HCT116 (cell line): ENCODE measurements at regions not wholly inside any gene's neighbourhood (a gene's known extent, or its start where the extent isn't known, plus 50 kb on each side); places are given as distances from the start of the nearest gene placed in this dataset.

ENCODE experiments used
- ATAC-seq: fragments of 200-7000 bp; cut with Tn5 transposase; 2 replicates; pipeline ENCODE4 v1.9.1; 2020; ENCODE audit warnings: mild to moderate bottlenecking, moderate library complexity
- BruUV-seq: library from RNA; stranded (reverse); fragments of 400-500 nt; replicated peaks from 2 replicates; lab custom pipeline; 2021; lab: Mats Ljungman, UMichigan
- CTCF ChIA-PET: fragments of 300-600 bp; sonication (Branson Sonifier 250); formaldehyde crosslinking; loops from one replicate; lab custom pipeline; 2021; ENCODE audit warnings: antibody characterized with exemption; lab: Charles Lee
- POLR2A ChIA-PET: fragments of 300-600, 350-600 bp; sonication (Branson Sonifier 250); formaldehyde crosslinking; loops from one replicate; lab custom pipeline; 2021; ENCODE audit warnings: antibody characterized with exemption; lab: Charles Lee
- RAD21 ChIA-PET, 2 experiments: fragments of 300-600 bp; sonication (Branson Sonifier 250); formaldehyde crosslinking; loops; one replicate each; lab custom pipeline; 2023; ENCODE audit warnings: low total read pairs in 2 of 2; ENCODE audit not compliant: uncharacterized antibody in 2 of 2, unreplicated experiment in 2 of 2, low non-redundant PET in 1 of 2; lab: Charles Lee
- DNase-seq: peaks from one replicate; pipeline ENCODE4 v3.0.0-alpha.2; 2010; ENCODE audit warnings: low read depth, low spot score
- H2AFZ ChIP-seq: fragments of 200-600 bp; shearing (Covaris generic), sonication (generic); 2 replicates; pipeline ENCODE4 v1.6.1; 2017; ENCODE audit warnings: low read depth, mixed run types, mixed read lengths, antibody characterized with exemption, low read length; ENCODE audit not compliant: poor library complexity, severe bottlenecking
- H3K27ac ChIP-seq: 2 replicates; pipeline ENCODE4 v1.5.1; 2012; ENCODE audit warnings: low read depth, low read length
- H3K27me3 ChIP-seq: fragments of 200-600 bp; sonication (generic); 2 replicates; pipeline ENCODE4 v1.6.1; 2016; ENCODE audit warnings: mixed run types, low read length, mixed read lengths; ENCODE audit not compliant: insufficient read depth
- H3K36me3 ChIP-seq, 2 experiments: fragments of 200-500 bp in 1 of 2; fragments of 200-600 bp in 1 of 2; sonication (Bioruptor generic) in 1 of 2; sonication (generic) in 1 of 2; 2 replicates each; pipeline versions ENCODE4 v1.5.1 to v1.6.1; 2014 to 2016; ENCODE audit warnings: low read length in 2 of 2, inconsistent platforms in 1 of 2, mixed read lengths in 1 of 2, mixed run types in 1 of 2; ENCODE audit not compliant: insufficient read depth in 2 of 2, control insufficient read depth in 1 of 2
- H3K4me1 ChIP-seq, 2 experiments: fragments of 200-600 bp in 1 of 2; sonication (generic) in 1 of 2; 2 replicates each; pipeline versions ENCODE4 v1.5.1 to v1.6.1; 2012 to 2017; ENCODE audit warnings: low read length in 2 of 2, inconsistent platforms in 1 of 2, mild to moderate bottlenecking in 1 of 2, mixed read lengths in 1 of 2, mixed run types in 1 of 2, moderate library complexity in 1 of 2; ENCODE audit not compliant: insufficient read depth in 2 of 2, control insufficient read depth in 1 of 2
- H3K4me2 ChIP-seq: fragments of 200-600 bp; sonication (generic); 2 replicates; pipeline ENCODE4 v1.6.1; 2017; ENCODE audit warnings: mixed run types, low read length, mixed read lengths
- H3K4me3 ChIP-seq, 2 experiments: fragments of 200-600 bp in 1 of 2; sonication (generic) in 1 of 2; replicated peaks in 1 of 2; 2 replicates each; pipeline ENCODE4 v1.5.1; 2011 to 2016; ENCODE audit warnings: low read length in 2 of 2, control low read depth in 1 of 2, low read depth in 1 of 2, mild to moderate bottlenecking in 1 of 2, mixed read lengths in 1 of 2, mixed run types in 1 of 2
- H3K79me2 ChIP-seq: fragments of 200-600 bp; sonication (generic); 2 replicates; pipeline ENCODE4 v1.6.1; 2017; ENCODE audit warnings: mild to moderate bottlenecking, mixed run types, low read length, moderate library complexity, mixed read lengths; ENCODE audit not compliant: insufficient read depth
- H3K9ac ChIP-seq: fragments of 200-600 bp; sonication (generic); 2 replicates; pipeline ENCODE4 v1.6.1; 2016; ENCODE audit warnings: low read length, mixed read lengths
- H3K9me2 ChIP-seq: fragments of 200-600 bp; sonication (generic), shearing (Covaris generic); 2 replicates; pipeline ENCODE4 v1.6.1; 2017; ENCODE audit warnings: mixed run types, mild to moderate bottlenecking, moderate library complexity; ENCODE audit not compliant: insufficient read depth
- H3K9me3 ChIP-seq, 2 experiments: fragments of 200-500 bp in 1 of 2; fragments of 200-600 bp in 1 of 2; sonication (Bioruptor generic) in 1 of 2; sonication (generic) in 1 of 2; 2 replicates each; pipeline ENCODE4 v1.6.1; 2014 to 2017; ENCODE audit warnings: low read length in 2 of 2, mixed read lengths in 2 of 2, inconsistent platforms in 1 of 2, low read depth in 1 of 2, mild to moderate bottlenecking in 1 of 2, mixed run types in 1 of 2, moderate library complexity in 1 of 2; ENCODE audit not compliant: control insufficient read depth in 1 of 2, insufficient read depth in 1 of 2
- H4K20me1 ChIP-seq: fragments of 200-600 bp; sonication (generic), shearing (Covaris generic); 2 replicates; pipeline ENCODE4 v1.6.1; 2017; ENCODE audit warnings: mixed run types, mild to moderate bottlenecking, moderate library complexity; ENCODE audit not compliant: insufficient read depth
- CBX3 ChIP-seq: IDR thresholded peaks from 2 replicates; pipeline ENCODE4 v1.6.1; 2012; ENCODE audit warnings: low read depth
- CEBPB ChIP-seq: IDR thresholded peaks from 2 replicates; pipeline ENCODE4 v1.6.1; 2012; ENCODE audit warnings: low read depth
- CTCF ChIP-seq, 3 experiments: fragments of 200-600 bp in 1 of 3; sonication (generic) in 1 of 3; IDR thresholded peaks in 2 of 3; conservative IDR thresholded peaks in 1 of 3; 2 replicates each; pipeline ENCODE4 v1.5.1; 2012 to 2017; ENCODE audit warnings: low read depth in 2 of 3, low read length in 2 of 3, antibody characterized with exemption in 1 of 3, borderline replicate concordance in 1 of 3, control low read depth in 1 of 3, mild to moderate bottlenecking in 1 of 3, mixed read lengths in 1 of 3, mixed run types in 1 of 3, moderate library complexity in 1 of 3; ENCODE audit not compliant: insufficient read depth in 1 of 3
- EGR1 ChIP-seq: IDR thresholded peaks from 2 replicates; pipeline ENCODE4 v1.6.1; 2012; ENCODE audit warnings: low read depth
- ELF1 ChIP-seq: IDR thresholded peaks from 2 replicates; pipeline ENCODE4 v1.6.1; 2012; ENCODE audit warnings: low read depth, borderline replicate concordance
- EZH2 ChIP-seq: fragments of 200-600 bp; sonication (generic); IDR thresholded peaks from 2 replicates; pipeline ENCODE4 v1.6.1; 2017; ENCODE audit warnings: antibody characterized with exemption, mixed run types
- EZH2phosphoT487 ChIP-seq: fragments of 200-600 bp; IDR thresholded peaks from 2 replicates; pipeline ENCODE4 v1.6.1; 2018; ENCODE audit warnings: antibody characterized with exemption, borderline replicate concordance
- FOSL1 ChIP-seq: IDR thresholded peaks from 2 replicates; pipeline ENCODE4 v1.6.1; 2012; ENCODE audit warnings: low read depth
- JUND ChIP-seq: IDR thresholded peaks from 2 replicates; pipeline ENCODE4 v1.6.1; 2012
- POLR2A ChIP-seq: IDR thresholded peaks from 2 replicates; pipeline ENCODE4 v1.7.0; 2011; ENCODE audit warnings: borderline replicate concordance; ENCODE audit not compliant: insufficient read depth, insufficient read length; ENCODE audit errors: extremely low read depth
- POLR2AphosphoS5 ChIP-seq: IDR thresholded peaks from 2 replicates; pipeline ENCODE4 v1.6.1; 2011; ENCODE audit warnings: mild to moderate bottlenecking, low read depth, low read length, moderate library complexity
- RAD21 ChIP-seq: IDR thresholded peaks from 2 replicates; pipeline ENCODE4 v1.6.1; 2012; ENCODE audit warnings: low read depth, mild to moderate bottlenecking
- SIN3A ChIP-seq: IDR thresholded peaks from 2 replicates; pipeline ENCODE4 v1.6.1; 2012; ENCODE audit warnings: low read depth
- SP1 ChIP-seq: IDR thresholded peaks from 2 replicates; pipeline ENCODE4 v1.6.1; 2012; ENCODE audit warnings: low read depth
- YY1 ChIP-seq: IDR thresholded peaks from 2 replicates; pipeline ENCODE4 v1.6.1; 2011; ENCODE audit warnings: low read length, low read depth, moderate library complexity, mild to moderate bottlenecking; ENCODE audit not compliant: insufficient replicate concordance; ENCODE audit errors: extremely low read depth
- ZNF274 ChIP-seq: fragments of 200-500 bp; sonication (Bioruptor generic); IDR thresholded peaks from 2 replicates; pipeline ENCODE4 v1.6.1; 2014; ENCODE audit warnings: mild to moderate bottlenecking, low read depth, low read length, inconsistent platforms
- intact Hi-C: fragments of 100-400 bp; cut with micrococcal nuclease; formaldehyde crosslinking; loops from 2 replicates; pipeline ENCODE4 v1.10.0; 2022
- TF ChIP-seq, protein P1 (sequence below): IDR thresholded peaks from 2 replicates; pipeline ENCODE4 v1.6.1; 2012
- TF ChIP-seq, protein P2 (sequence below): IDR thresholded peaks from 2 replicates; pipeline ENCODE4 v1.6.1; 2011; ENCODE audit warnings: mild to moderate bottlenecking, low read length, moderate library complexity; ENCODE audit not compliant: insufficient replicate concordance; ENCODE audit errors: extremely low read depth
- TF ChIP-seq, protein P3 (sequence below): IDR thresholded peaks from 2 replicates; pipeline ENCODE4 v1.6.1; 2012

DNA sequence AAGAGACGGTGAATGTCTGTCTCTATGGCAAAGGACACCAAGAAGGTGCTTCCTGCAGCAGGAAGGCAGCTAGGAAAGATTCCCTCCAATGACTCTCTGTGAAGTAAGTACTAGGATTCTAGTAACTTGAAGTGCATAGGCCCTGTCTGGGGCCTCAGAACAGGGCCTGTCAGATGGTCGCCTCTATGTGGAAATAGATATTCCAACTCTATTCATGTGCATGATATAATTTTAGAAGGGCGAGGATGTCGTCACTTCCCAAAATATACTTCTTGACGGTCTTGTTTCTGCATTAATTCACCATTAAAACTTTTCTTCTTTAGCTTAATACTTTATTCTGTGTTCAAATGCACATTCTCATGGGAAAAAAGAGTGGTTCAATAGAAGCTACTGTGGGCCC lies 167.0 kb downstream of the TLE3 start:
- Histone ChIP-seq H3K27ac (no peak overlapping the region), H3K9me2 (no peaks in the 10 kb centered on the region), H3K9ac (no peak overlapping the region), H3K36me3 (no peaks in the 10 kb centered on the region), H4K20me1 (no peaks in the 10 kb centered on the region), H2AFZ (no peak overlapping the region), H3K4me3 (no peak overlapping the region), H3K27me3 (peaks cover 34% of the 10 kb centered on the region), H3K4me1 (no peaks in the 10 kb centered on the region), H3K9me3 (no peaks in the 10 kb centered on the region), H3K79me2 (no peaks in the 10 kb centered on the region), H3K4me2 (no peak overlapping the region)
- BruUV-seq: no TSS peak
- DNase-seq (no peak), ATAC-seq (no peak)
- intact Hi-C loops: no loop called here
- ChIA-PET CTCF (no interaction called here), POLR2A (no interaction called here), RAD21 (no interaction called here)
- TF ChIP-seq, protein P1, sequence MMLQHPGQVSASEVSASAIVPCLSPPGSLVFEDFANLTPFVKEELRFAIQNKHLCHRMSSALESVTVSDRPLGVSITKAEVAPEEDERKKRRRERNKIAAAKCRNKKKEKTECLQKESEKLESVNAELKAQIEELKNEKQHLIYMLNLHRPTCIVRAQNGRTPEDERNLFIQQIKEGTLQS: no peak
- TF ChIP-seq JUND (no peak), CTCF (IDR thresholded peaks at IDR 0.05 in 2 of 3, conservative IDR thresholded peaks at IDR 0.05 in 1 of 3; ENCODE audit: borderline replicate concordance in 1 of 3, insufficient read depth in 1 of 3, low read depth in 2 of 3, low read length in 2 of 3) (no peak), SIN3A (no peak), POLR2A (no peak), CEBPB (no peak), EZH2phosphoT487 (no peak), RAD21 (no peak), ZNF274 (no peak), EGR1 (no peak), YY1 (no peak), EZH2 (no peak), SP1 (no peak), ELF1 (no peak), FOSL1 (no peak), CBX3 (no peak), POLR2AphosphoS5 (no peak)
- TF ChIP-seq, protein P2, sequence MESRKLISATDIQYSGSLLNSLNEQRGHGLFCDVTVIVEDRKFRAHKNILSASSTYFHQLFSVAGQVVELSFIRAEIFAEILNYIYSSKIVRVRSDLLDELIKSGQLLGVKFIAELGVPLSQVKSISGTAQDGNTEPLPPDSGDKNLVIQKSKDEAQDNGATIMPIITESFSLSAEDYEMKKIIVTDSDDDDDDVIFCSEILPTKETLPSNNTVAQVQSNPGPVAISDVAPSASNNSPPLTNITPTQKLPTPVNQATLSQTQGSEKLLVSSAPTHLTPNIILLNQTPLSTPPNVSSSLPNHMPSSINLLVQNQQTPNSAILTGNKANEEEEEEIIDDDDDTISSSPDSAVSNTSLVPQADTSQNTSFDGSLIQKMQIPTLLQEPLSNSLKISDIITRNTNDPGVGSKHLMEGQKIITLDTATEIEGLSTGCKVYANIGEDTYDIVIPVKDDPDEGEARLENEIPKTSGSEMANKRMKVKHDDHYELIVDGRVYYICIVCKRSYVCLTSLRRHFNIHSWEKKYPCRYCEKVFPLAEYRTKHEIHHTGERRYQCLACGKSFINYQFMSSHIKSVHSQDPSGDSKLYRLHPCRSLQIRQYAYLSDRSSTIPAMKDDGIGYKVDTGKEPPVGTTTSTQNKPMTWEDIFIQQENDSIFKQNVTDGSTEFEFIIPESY: no peak
- TF ChIP-seq, protein P3, sequence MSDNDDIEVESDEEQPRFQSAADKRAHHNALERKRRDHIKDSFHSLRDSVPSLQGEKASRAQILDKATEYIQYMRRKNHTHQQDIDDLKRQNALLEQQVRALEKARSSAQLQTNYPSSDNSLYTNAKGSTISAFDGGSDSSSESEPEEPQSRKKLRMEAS: no peak
